Neural progenitor cell (in vitro differentiated cells): ENCODE measurements at regions not wholly inside any gene's neighbourhood (a gene's known extent, or its start where the extent isn't known, plus 50 kb on each side); places are given as distances from the start of the nearest gene placed in this dataset.

Experiments
- EZH2 ChIP-seq: fragments of 200-600 bp; sonication (generic); IDR thresholded peaks from 2 replicates; pipeline ENCODE4 v1.6.1; 2017; ENCODE audit warnings: antibody characterized with exemption, mild to moderate bottlenecking, moderate library complexity
- EZH2phosphoT487 ChIP-seq: fragments of 200-600 bp; sonication (generic); IDR thresholded peaks from 2 replicates; pipeline ENCODE4 v1.6.1; 2017; ENCODE audit warnings: antibody characterized with exemption

DNA sequence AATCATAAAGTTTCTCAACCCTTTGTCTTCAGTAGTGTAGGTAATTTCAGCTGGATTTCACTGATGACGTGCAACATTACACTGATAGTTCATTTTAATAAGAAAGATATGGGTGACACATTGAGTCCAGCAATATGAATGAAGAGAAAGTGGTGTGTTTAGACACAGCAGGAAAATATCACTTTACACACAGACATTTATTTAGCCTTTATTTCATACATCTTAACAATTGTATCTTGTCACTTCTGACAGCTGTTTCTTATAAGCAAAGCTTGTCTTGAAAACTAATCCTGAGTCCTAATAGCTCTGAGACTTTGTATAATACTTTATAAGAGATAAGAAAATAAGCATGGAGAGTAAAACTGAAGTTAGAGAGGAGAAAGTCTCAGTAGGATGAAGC, 720.5 kb upstream of the NUDT12 start:
- TF ChIP-seq EZH2 (no peak), EZH2phosphoT487 (no peak)
